Fibroblast of skin of back (primary cell): ENCODE measurements at regions not wholly inside any gene's neighbourhood (a gene's known extent, or its start where the extent isn't known, plus 50 kb on each side); places are given as distances from the start of the nearest gene placed in this dataset.
"Not testable (repeated sequence)": the region's sequence is repeated elsewhere in the genome, so short reads cannot be mapped to it uniquely, and the experiment has no call there.

Experiments used
- DNase-seq: peaks from one replicate; pipeline ENCODE4 v3.0.0-alpha.2; 2013

DNA sequence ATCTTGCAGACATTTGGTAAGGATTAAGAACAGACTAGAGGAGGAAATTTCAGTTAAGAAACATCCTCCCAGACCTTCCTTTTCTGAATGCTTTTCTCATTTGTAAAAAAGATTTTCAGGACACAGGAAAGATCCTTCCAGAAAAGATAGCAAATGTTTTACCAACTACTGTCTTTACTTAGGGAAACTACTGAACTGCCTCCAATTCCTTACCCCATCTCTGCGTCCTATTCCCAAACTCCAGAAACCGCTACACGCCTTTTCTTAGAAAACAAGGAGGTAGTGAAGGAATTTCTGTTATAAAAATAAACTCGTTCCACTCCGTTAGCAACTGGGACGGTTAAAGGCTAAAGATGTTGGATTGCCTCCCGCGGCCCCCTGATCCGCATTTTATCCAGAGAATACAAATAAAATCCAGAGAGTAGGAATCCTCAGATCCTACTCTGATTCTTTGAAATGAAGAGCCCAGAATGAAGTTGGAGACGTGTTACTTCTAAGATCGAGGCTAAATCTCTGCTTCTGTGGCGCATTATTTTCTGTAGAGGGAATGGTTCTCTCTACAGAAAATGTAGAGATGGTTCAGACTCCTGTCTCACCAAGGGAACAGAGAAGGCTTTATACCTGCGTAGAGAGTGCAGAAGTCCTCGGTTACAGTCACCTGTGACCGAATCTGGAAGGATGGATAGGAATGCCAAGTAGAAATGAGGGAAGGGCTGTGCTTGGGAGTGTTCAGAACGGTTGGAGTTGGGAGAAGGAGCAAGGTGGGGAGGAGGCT, 133.0 kb downstream of the GPX5 start:
- no peak for DNase-seq

DNA sequence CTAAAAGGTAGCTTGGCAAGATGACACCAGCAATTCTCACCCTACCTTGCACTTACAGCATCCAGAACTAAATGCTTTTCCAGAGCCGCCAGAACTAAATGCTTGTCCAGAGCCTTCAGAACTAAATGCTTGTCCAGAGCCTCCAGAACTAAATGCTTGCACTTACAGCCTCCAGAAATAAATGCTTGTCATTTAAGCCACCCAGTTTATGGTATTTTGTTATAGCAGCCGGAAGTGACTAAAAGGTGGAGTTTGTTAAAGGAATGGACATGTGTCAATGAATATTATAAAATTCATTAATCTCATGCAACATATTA, 133.5 kb downstream of the GPX5 start:
- no peak for DNase-seq

GRCh38 chr6:28661097-28661713, 135.5 kb downstream of the GPX5 start:
- DNase-seq = no peak

GRCh38 chr6:28664870-28665396, 139.3 kb downstream of the GPX5 start:
- no peak for DNase-seq

DNA sequence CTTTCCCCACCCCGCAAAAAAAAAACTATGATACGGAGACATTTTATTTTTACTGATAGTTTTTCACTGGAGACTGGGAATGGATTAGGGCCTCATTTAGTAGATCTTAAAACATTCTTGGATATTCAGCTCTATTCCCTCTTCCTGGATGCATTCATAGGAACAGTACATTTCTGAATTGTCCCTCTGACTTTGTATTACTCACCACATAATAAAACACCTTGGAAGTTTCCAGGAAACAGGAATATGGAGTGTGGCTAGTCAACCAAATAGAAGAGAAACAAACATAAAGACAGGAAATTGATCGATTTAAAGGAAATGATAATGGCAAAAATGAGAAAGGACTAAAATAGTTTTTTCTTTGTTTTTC, 147.7 kb downstream of the GPX5 start:
- no peak for DNase-seq

- peak; percentile 66 for DNase-seq
These were observed 148.3 kb downstream of the GPX5 start for GRCh38 chr6:28673787-28674671.

GRCh38 chr6:28675600-28675999, 149.9 kb downstream of the GPX5 start:
- DNase-seq = no peak

DNA sequence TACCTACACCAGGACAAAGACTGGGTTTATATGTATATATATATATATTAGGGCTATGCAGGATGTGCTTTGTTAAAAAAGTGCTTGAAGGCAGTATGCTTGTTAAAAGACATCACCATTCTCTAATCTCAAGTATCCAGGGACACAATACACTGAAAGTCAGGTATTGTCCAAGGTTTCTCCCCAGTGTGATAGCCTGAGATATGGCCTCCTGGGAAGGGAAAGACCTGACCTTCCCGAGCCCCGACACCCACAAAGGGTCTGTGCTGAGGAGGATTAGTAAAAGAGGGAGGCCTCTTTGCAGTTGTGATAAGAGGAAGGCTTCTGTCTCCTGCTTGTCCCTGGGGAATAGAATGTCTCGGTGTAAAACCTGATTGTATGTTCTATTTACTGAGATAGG, 156.9 kb downstream of the GPX5 start:
- no peak for DNase-seq

- not testable (repeated sequence) for DNase-seq
These were observed 157.4 kb downstream of the GPX5 start for GRCh38 chr6:28682956-28683685.

GRCh38 chr6:28683945-28684538, 158.4 kb downstream of the GPX5 start:
- peak; percentile 41 for DNase-seq

DNA sequence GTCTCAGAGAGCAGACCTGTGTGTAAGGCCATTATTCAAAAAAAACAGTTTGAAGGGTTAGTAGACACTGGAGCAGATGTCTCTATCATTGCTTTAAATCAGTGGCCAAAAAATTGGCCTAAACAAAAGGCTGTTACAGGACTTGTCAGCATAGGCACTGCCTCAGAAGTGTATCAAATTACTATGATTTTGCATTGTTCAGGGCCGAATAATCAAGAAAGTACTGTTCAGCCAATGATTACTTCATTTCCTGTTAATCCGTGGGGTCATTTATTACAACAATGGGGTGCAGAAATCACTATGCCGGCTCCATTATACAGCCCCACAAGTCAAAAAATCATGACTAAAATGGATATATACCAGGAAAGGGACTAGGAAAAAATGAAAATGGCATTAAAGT, 160.3 kb downstream of the GPX5 start:
- not testable (repeated sequence) for DNase-seq

GRCh38 chr6:28686446-28687027, 160.9 kb downstream of the GPX5 start:
- DNase-seq = peak; percentile 65

DNA sequence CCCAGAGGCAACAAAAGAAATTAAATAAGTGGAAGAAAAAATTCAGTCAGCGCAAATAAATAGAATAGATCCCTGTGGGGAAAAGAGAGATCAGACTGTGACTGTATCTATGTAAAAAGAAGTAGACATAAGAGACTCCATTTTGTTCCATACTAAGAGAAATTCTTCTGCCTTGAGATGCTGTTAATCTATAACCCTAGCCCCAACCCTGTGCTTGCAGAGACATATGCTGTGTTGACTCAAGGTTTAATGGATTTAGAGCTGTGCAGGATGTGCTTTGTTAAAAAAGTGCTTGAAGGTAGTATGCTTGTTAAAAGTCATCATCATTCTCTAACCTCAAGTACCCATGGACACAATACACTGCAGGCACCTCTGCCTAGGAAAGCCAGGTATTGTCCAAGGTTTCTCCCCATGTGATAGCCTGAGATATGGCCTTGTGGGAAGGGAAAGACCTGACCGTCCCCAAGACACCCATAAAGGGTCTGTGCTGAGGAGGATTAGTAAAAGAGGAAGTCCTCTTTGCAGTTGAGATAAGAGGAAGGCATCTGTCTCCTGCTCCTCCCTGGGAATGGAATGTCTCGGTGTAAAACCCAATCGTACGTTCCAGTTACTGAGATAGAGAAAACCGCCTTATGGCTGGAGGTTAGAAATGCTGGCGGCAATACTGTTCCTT, 161.8 kb downstream of the GPX5 start:
- DNase-seq = not testable (repeated sequence)

- not testable (repeated sequence) for DNase-seq
These were observed 166.3 kb downstream of the GPX5 start for GRCh38 chr6:28691991-28692390.

DNA sequence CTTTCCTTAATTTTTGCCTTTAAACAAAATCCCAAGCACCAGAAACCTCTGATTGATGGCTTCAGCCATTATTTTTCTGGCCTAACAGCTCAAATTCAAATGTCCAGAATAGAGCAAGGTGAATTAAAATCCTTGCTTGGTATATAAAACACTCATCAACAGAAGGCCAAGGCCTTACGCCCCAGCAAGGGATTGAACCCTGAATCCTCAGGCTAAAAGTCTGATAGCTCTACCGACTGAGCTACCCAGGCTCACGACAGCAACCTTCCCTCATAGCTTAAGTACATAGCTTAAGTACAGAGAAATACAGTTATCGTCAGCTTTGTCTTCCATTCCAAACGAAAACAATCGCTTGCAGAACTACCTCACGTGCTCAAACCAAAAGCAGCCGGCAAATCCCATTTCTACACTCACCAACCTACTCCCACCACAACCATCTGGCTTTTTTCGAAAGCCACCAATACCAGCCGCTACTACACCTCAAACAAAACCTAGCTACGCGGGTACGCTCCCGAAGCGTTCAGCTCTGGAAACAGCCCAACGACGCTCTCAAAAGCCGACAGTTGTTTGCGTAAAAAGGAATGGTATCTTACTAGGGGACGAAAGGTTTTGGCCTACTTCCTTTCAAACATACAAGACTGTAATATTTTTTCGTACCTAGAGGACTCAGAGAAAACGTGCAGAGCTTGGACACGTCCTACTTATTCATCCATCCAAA, 167.5 kb downstream of the GPX5 start:
- no peak for DNase-seq

GRCh38 chr6:28693751-28694443, 168.2 kb downstream of the GPX5 start:
- DNase-seq = no peak

DNA sequence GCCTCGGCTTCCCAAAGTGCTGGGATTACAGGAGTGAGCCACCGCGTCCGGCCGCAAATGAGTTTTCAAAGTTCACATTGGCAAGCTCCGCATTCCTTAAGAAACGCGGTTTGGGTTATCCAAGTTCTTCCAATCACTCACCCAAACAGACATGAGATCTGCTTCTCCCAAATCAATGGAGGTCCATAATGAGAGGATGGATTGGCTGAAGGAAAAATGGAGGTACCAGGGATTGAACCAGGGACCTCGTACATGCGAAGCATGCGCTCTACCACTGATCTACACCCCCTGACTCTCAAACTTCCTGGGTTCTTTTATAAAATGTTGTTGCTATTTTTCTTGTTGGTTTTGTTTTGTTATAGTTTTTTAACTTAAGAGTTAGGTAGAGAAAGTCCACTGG, 170.0 kb downstream of the GPX5 start:
- DNase-seq = peak; percentile 30

- no peak for DNase-seq
These were observed 170.5 kb downstream of the GPX5 start for GRCh38 chr6:28696167-28696566.

GRCh38 chr6:28696682-28697081, 171.0 kb downstream of the GPX5 start:
- no peak for DNase-seq
